ENCODE measurements at regions not wholly inside any gene's neighbourhood (a gene's known extent, or its start where the extent isn't known, plus 50 kb on each side); places are given as distances from the start of the nearest gene placed in this dataset.

DNA sequence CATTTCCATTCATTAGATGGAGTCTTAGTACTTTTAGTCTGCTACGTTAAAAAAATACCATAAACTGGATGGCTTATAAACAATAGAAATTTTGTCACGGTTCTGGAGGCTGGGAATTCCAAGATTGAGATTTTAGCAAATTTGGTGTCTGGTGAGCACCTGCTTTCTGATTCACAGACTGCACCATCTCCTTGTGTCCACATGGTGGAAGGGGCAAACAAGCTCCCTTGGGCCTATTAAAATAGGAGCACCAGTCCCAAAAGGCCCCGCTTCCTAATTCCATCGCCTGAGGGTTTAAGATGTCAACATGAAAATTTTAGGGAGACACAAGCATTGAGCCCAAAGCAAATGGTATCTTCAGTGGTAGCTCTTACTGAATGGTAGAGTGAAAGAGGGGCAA, 120.5 kb upstream of the MAP9 start:
- TF ChIP-seq, protein P1, sequence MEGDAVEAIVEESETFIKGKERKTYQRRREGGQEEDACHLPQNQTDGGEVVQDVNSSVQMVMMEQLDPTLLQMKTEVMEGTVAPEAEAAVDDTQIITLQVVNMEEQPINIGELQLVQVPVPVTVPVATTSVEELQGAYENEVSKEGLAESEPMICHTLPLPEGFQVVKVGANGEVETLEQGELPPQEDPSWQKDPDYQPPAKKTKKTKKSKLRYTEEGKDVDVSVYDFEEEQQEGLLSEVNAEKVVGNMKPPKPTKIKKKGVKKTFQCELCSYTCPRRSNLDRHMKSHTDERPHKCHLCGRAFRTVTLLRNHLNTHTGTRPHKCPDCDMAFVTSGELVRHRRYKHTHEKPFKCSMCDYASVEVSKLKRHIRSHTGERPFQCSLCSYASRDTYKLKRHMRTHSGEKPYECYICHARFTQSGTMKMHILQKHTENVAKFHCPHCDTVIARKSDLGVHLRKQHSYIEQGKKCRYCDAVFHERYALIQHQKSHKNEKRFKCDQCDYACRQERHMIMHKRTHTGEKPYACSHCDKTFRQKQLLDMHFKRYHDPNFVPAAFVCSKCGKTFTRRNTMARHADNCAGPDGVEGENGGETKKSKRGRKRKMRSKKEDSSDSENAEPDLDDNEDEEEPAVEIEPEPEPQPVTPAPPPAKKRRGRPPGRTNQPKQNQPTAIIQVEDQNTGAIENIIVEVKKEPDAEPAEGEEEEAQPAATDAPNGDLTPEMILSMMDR (conservative IDR thresholded peaks at IDR 0.05; ENCODE audit: control insufficient read depth, insufficient read depth, low read depth, low read length): no peak
- DNase-seq (ENCODE audit: low read depth): no peak
- no peak overlapping the region for H3K4me3 ChIP-seq (ENCODE audit: control insufficient read depth, low read depth, low read length)

DNA sequence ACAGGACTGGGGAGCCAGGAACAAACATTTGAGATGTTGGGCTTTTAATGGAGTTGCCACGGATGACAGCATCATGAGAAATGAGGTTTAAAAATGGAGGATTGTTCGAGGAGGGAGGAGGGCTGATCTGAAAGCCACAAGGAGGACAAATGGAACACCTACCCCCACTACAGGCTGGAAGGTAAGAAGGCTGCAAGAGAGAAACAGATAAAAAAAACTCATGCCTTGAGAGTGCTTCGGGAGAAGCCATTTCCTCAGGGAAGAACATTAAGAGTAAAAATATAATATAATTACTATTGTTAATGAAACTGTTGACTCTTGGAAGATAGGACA, 119.5 kb upstream of the MAP9 start:
- no peak overlapping the region for H3K4me3 ChIP-seq (ENCODE audit: control insufficient read depth, low read depth, low read length)
- no peak for DNase-seq (ENCODE audit: low read depth)
- TF ChIP-seq, protein P1 (conservative IDR thresholded peaks at IDR 0.05; ENCODE audit: control insufficient read depth, insufficient read depth, low read depth, low read length): no peak

- no peak for DNase-seq (ENCODE audit: low read depth)
- H3K4me3 ChIP-seq (ENCODE audit: control insufficient read depth, low read depth, low read length): no peak overlapping the region
- TF ChIP-seq, protein P1 (conservative IDR thresholded peaks at IDR 0.05; ENCODE audit: control insufficient read depth, insufficient read depth, low read depth, low read length): no peak
Measured at GRCh38 chr4:155495572-155496293, 119.0 kb upstream of the MAP9 start.

DNA sequence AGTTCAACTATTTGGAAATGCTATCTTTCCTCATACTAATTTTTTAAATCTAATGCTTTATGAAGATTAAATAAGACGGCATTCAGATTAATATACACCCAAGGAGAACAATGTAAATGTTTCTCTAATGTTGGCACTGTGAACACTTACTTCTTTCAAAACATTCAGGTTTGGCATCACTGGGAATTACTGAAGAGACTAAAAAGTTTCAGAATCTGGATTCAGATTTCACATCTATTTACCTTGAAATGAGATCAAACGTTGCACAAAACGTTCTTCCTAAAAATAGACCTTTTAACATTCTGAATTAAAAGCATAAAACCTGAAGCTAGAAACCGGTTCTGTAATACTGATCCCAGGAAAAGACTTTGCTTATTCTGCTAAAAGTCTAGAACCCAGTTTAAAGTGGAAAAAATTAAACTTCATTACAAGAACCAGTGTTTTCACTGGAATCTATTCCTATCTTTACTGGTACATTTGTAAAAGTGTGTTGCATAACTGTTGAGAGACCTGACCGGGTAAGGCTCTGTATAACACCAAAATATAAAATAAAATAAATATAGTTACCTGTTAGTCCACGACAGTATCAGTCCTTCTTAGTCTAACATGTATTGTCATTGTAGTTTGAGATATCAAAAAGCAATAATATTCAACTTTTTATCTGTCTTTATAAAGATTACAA, 117.4 kb upstream of the MAP9 start:
- no peak overlapping the region for H3K4me3 ChIP-seq (ENCODE audit: control insufficient read depth, low read depth, low read length)
- TF ChIP-seq, protein P1 (conservative IDR thresholded peaks at IDR 0.05; ENCODE audit: control insufficient read depth, insufficient read depth, low read depth, low read length): no peak
- DNase-seq (ENCODE audit: low read depth): no peak

DNA sequence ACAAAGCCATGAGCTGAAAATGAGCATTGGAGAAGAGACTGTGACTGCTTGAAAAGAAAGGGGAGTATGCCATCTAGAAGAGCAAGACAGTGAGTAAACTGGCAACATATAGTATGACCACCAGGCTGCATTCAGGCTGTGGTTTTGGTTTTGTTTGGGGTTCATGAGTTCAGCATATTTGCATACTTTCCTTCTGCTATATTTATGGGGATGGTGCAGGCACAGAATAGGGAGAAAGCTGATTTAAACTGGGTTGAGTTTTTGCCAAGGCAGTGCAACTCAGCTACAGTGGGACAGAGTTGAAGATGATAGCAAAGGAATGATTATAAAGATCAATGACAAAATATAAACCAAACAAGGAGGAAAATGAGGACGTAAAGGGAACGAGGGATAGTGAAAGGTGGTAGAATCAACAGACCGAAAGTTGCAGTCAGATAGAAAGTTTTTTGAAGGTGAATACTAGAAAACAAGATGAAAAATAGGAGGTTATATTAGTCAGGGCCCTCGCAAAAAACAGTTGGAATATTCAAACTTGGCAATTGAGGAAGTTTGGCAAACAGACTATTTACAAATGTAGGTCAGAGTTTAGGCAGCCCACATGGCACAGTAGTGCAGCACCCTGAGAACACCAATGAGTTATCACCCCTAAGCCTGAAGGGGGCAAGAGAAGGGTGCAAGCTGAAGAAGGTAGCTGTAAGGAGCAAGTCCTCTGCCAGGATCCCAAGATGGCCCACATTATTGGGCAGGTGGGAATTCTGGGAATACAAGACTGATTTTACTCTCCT, 114.8 kb upstream of the MAP9 start:
- no peak for DNase-seq (ENCODE audit: low read depth)
- TF ChIP-seq, protein P1 (conservative IDR thresholded peaks at IDR 0.05; ENCODE audit: control insufficient read depth, insufficient read depth, low read depth, low read length): no peak
- no peak overlapping the region for H3K4me3 ChIP-seq (ENCODE audit: control insufficient read depth, low read depth, low read length)

DNA sequence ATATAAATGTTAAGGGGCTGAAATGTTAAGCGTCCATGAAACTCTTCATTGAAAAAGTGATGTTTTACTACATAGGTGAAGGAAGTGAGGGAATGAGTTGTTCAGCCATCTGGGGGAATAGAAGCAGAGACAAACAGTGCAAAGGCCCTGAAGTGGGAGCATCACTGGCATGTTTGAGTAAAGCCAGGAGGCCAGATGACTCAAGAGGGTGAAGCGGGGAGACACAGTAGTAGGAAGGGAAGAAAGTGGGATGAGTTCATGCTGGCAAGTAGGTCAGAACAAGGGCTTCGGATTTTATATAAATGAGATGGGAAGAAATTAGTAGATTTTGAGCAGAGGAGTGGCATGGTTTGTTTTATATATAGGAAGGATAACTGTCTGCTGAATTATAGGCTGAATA, 112.5 kb upstream of the MAP9 start:
- TF ChIP-seq, protein P1 (conservative IDR thresholded peaks at IDR 0.05; ENCODE audit: control insufficient read depth, insufficient read depth, low read depth, low read length): no peak
- H3K4me3 ChIP-seq (ENCODE audit: control insufficient read depth, low read depth, low read length): no peak overlapping the region
- peak; percentile 6 for DNase-seq (ENCODE audit: low read depth)
